Fibroblast of the aortic adventitia (primary cell): ENCODE measurements at regions not wholly inside any gene's neighbourhood (a gene's known extent, or its start where the extent isn't known, plus 50 kb on each side); places are given as distances from the start of the nearest gene placed in this dataset.
"Not testable (repeated sequence)": the region's sequence is repeated elsewhere in the genome, so short reads cannot be mapped to it uniquely, and the experiment has no call there.

Experiments
- DNase-seq: peaks from one replicate; pipeline ENCODE4 v3.0.0-alpha.2; 2010; ENCODE audit warnings: low read depth
- H3K4me3 ChIP-seq: 2 replicates; pipeline ENCODE4 v1.5.1; 2011; ENCODE audit warnings: low read depth, mild to moderate bottlenecking, control low read depth, low read length, moderate library complexity
- TF ChIP-seq, protein P1 (sequence below): IDR thresholded peaks from 2 replicates; pipeline ENCODE4 v1.5.1; 2011; ENCODE audit warnings: mild to moderate bottlenecking, low read length, control low read depth, inconsistent platforms; ENCODE audit not compliant: insufficient read depth

DNA sequence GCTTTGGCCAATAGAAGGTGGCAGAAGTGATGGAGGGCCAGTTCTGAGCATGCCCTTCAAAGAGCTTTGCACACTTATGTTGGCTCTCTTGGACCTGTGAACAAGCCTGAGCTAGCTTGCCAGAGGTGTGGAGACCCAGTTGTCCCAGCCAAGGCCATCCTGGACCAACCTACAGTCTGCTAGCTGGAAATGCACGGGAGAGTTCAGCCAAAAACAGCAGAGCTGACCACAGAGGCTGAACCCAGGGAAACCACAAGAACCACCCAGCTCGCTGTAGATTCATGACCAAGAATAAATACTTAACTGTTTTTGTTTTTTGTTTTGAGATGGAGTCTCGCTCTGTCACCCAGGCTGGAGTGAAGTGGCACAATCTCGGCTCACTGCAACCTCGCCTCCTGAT lies 65.4 kb upstream of the HAND1 start:
- TF ChIP-seq, protein P1, sequence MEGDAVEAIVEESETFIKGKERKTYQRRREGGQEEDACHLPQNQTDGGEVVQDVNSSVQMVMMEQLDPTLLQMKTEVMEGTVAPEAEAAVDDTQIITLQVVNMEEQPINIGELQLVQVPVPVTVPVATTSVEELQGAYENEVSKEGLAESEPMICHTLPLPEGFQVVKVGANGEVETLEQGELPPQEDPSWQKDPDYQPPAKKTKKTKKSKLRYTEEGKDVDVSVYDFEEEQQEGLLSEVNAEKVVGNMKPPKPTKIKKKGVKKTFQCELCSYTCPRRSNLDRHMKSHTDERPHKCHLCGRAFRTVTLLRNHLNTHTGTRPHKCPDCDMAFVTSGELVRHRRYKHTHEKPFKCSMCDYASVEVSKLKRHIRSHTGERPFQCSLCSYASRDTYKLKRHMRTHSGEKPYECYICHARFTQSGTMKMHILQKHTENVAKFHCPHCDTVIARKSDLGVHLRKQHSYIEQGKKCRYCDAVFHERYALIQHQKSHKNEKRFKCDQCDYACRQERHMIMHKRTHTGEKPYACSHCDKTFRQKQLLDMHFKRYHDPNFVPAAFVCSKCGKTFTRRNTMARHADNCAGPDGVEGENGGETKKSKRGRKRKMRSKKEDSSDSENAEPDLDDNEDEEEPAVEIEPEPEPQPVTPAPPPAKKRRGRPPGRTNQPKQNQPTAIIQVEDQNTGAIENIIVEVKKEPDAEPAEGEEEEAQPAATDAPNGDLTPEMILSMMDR, result no peak
- DNase-seq, result peak; percentile 37

DNA sequence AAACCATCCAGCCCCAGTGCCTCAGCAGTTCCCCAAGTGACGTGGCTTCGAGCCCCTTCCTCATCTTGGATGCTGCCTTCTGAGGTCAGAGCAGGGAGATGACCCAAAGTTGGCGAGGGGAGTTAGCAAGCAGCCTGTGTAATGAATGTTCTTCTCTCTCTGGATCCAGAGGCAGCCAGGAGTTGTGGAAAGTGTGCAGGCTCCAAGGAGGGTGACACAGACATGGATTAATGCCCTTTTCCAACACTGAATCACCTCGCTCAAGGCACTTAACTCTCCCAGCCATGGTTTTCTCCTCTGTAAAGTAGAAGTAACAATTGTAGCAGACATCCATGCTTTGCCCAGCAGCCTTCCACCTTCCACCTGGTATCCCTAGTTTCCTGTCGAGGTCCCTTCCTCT lies 64.6 kb upstream of the HAND1 start:
- no peak for DNase-seq
- no peak overlapping the region for H3K4me3 ChIP-seq
- TF ChIP-seq, protein P1, result no peak

More for the DNA sequence above, 65.4 kb upstream of the HAND1 start:
- no peak overlapping the region for H3K4me3 ChIP-seq

DNA sequence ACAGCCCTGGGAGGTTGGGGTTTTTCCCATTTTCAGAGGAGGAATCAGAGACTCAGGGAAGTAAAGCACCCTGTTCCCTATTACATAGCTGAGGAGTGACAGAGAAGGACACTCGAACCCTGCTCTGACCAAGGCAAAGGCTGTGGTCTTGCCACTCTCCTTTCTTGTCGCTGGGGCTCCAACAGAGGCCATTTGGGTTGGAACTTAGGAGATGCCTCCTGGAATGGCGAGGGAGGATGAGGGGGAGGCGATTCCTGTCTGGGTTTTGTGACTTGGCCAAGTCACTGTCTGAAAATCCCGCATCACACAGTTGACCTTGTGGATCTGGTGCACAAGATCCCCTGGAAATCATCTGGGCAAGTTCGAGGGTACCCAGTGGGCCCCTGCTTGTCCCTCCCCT lies 64.0 kb upstream of the HAND1 start:
- H3K4me3 ChIP-seq, result no peak overlapping the region
- TF ChIP-seq, protein P1, result no peak
- no peak for DNase-seq

DNA sequence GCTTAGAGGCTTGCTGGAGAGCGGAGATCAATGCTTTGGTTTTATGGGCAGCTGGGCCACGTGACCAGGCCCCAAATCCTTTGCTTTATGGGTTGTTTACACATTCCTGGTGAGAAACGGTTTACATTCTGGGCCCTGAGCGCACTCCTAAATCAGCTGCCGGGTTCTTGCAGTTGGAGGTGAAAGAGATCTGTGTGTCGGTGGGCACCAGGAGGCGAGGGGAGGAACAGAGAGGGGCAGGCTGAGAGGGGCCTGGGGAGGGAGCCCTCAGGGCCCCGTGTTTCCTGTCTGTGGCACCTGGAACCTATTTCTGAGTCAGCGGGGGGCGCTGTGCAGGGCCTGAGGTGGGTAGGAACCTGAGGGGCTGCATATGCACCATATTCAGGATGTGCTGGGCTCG lies 63.5 kb upstream of the HAND1 start:
- no peak for DNase-seq
- TF ChIP-seq, protein P1, result peak; percentile 12
- no peak overlapping the region for H3K4me3 ChIP-seq

DNA sequence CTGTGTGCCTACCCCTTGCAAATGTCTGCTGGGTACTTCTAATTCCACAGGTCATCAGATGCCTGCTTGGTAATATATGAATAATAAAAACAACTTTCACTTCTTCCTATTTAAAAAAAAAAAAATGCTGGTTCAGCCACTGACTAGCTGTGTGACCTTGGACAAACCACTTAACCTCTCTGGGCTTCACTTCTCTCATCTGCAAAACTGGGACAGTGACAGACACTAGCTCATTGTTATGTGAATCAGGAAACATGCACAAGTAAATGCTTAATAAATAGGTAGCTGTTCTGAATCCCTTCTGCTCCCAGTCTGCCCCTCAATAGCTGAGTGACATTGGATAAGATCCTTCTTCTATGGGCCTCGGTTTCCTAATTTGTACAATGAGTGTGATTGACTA lies 62.6 kb upstream of the HAND1 start:
- TF ChIP-seq, protein P1, result no peak
- DNase-seq, result no peak
- no peak overlapping the region for H3K4me3 ChIP-seq

DNA sequence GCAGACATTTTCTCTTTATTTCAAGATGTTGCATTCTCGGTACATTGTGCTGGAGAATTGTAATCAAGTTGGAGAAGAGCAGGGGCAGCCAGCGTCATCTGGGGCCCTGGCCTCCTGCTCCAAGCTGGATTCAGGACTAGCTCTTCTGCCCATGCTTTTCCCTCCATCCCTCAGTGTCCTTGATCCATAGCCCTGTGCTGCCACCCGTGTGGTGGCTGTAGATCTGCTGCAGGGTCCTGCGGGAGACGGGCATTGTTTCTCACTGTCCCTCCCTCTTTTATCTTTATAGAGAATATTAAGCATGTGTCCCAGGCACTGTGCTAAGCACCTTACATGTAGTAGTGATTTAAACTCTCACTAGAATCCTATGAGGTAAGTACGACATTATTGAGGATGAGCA lies 60.5 kb upstream of the HAND1 start:
- H3K4me3 ChIP-seq, result no peak overlapping the region
- TF ChIP-seq, protein P1, result no peak
- DNase-seq, result no peak

DNA sequence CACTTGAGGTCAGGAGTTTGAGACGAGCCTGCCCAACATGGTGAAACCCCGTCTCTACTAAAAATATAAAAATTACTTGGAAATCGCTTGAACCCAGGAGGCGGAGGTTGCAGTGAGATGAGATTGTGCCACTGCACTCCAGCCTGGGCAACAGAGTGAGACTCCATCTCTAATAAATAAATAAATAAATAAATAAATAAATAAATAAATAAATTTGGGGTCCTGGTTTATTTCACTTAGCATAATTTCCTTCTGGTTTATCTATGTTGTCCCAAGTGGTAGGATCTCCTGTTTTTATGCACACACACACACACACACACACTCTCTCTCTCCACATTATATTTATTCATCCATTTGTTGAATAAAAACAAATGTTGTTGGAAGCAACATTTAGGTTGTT lies 58.4 kb upstream of the HAND1 start:
- not testable (repeated sequence) for H3K4me3 ChIP-seq, DNase-seq
